DMS79 treated with DMSO at 0.1 percent for 48 hours (cell line): ENCODE measurements at regions not wholly inside any gene's neighbourhood (a gene's known extent, or its start where the extent isn't known, plus 50 kb on each side); places are given as distances from the start of the nearest gene placed in this dataset.
"Not testable (repeated sequence)": the region's sequence is repeated elsewhere in the genome, so short reads cannot be mapped to it uniquely, and the experiment has no call there.

ENCODE experiments used
- DNase-seq: peaks from one replicate; lab custom pipeline; 2025; lab: John Stamatoyannopoulos, UW

- no peak for DNase-seq
Observed at GRCh38 chr20:39773380-39774000, 811.3 kb downstream of the DHX35 start.

GRCh38 chr20:39767352-39767751, 805.2 kb downstream of the DHX35 start:
- DNase-seq, result no peak

GRCh38 chr20:39766333-39766732, 804.2 kb downstream of the DHX35 start:
- DNase-seq, result no peak

GRCh38 chr20:39762716-39763115, 800.6 kb downstream of the DHX35 start:
- DNase-seq, result no peak

GRCh38 chr20:39758876-39759275, 796.7 kb downstream of the DHX35 start:
- DNase-seq, result no peak

- DNase-seq, result no peak
Observed at GRCh38 chr20:39756828-39757227, 794.7 kb downstream of the DHX35 start.

- no peak for DNase-seq
Observed at GRCh38 chr20:39756369-39756768, 794.2 kb downstream of the DHX35 start.

GRCh38 chr20:39752262-39752876, 790.2 kb downstream of the DHX35 start:
- no peak for DNase-seq

GRCh38 chr20:39751557-39752137, 789.5 kb downstream of the DHX35 start:
- no peak for DNase-seq

GRCh38 chr20:39745380-39745779, 783.2 kb downstream of the DHX35 start:
- no peak for DNase-seq

GRCh38 chr20:39738651-39739050, 776.5 kb downstream of the DHX35 start:
- DNase-seq, result no peak

GRCh38 chr20:39736434-39737327, 774.5 kb downstream of the DHX35 start:
- no peak for DNase-seq

- not testable (repeated sequence) for DNase-seq
Observed at GRCh38 chr20:39725513-39725912, 763.4 kb downstream of the DHX35 start.

GRCh38 chr20:39719293-39719692, 757.1 kb downstream of the DHX35 start:
- no peak for DNase-seq

- DNase-seq, result no peak
Observed at GRCh38 chr20:39717936-39718335, 755.8 kb downstream of the DHX35 start.

GRCh38 chr20:39716796-39717341, 754.7 kb downstream of the DHX35 start:
- no peak for DNase-seq

- DNase-seq, result no peak
Observed at GRCh38 chr20:39713076-39713840, 751.1 kb downstream of the DHX35 start.

GRCh38 chr20:39706184-39706663, 744.1 kb downstream of the DHX35 start:
- peak; percentile 65 for DNase-seq

- no peak for DNase-seq
Observed at GRCh38 chr20:39705032-39705431, 742.9 kb downstream of the DHX35 start.

- not testable (repeated sequence) for DNase-seq
Observed at GRCh38 chr20:39703357-39703756, 741.2 kb downstream of the DHX35 start.

- no peak for DNase-seq
Observed at GRCh38 chr20:39702701-39703349, 740.7 kb downstream of the DHX35 start.
